ENCODE measurements at regions not wholly inside any gene's neighbourhood (a gene's known extent, or its start where the extent isn't known, plus 50 kb on each side); places are given as distances from the start of the nearest gene placed in this dataset.

DNA sequence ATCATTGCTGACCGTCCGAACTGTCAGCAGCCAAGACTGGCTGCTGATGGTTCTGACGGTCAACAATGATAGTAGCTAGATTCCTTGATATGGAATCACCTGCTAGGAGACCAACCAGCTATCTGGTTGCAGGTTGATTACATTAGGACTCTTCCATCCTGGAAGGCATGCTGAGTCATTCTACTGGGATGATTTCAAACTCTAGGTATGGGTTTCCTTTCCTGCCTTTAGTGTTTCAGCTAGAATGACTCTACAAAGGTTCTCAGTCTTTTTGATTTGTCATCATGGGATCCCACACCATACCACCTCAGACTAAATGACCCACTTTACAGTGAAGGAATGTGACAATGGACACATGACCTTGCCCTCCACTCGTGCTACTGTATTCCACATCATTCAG, 138.1 kb upstream of the KL start:
- TF ChIP-seq, protein P1, sequence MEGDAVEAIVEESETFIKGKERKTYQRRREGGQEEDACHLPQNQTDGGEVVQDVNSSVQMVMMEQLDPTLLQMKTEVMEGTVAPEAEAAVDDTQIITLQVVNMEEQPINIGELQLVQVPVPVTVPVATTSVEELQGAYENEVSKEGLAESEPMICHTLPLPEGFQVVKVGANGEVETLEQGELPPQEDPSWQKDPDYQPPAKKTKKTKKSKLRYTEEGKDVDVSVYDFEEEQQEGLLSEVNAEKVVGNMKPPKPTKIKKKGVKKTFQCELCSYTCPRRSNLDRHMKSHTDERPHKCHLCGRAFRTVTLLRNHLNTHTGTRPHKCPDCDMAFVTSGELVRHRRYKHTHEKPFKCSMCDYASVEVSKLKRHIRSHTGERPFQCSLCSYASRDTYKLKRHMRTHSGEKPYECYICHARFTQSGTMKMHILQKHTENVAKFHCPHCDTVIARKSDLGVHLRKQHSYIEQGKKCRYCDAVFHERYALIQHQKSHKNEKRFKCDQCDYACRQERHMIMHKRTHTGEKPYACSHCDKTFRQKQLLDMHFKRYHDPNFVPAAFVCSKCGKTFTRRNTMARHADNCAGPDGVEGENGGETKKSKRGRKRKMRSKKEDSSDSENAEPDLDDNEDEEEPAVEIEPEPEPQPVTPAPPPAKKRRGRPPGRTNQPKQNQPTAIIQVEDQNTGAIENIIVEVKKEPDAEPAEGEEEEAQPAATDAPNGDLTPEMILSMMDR (IDR thresholded peaks at IDR 0.05), result no peak
- no peak for TF ChIP-seq POLR2AphosphoS5 (IDR thresholded peaks at IDR 0.05; ENCODE audit: insufficient read depth in 1 of 2, low read depth in 1 of 2)
- TF ChIP-seq POLR2A (IDR thresholded peaks at IDR 0.05), result no peak
